Mucosa of gallbladder (tissue), 1 donor: ENCODE measurements at regions not wholly inside any gene's neighbourhood (a gene's known extent, or its start where the extent isn't known, plus 50 kb on each side); places are given as distances from the start of the nearest gene placed in this dataset.
"Not testable (repeated sequence)": the region's sequence is repeated elsewhere in the genome, so short reads cannot be mapped to it uniquely, and the experiment has no call there.

Source experiments
- DNase-seq: peaks from one replicate; pipeline ENCODE4 v3.0.0-alpha.2; 2020; ENCODE audit warnings: low spot score
- donor health status: DM: no; HTN: no; CAD: no.

DNA sequence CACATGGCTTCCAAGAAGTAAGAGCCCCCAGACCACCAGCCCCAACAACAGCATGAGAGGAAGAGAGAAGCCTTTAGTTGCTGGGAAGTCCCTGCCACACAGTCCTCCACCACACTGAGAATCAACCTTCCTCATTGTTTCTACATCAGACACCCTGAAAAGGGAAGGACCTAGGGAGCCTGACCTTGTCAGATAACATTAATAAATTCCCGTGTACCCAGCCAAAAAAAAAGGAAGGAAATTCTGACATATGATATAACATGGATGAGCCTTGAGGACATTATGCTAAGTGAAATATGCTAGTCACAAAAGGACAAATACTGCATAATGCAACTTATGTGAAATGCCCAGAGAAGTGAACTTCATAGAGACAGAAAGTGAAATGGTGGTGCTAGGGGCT is 65.6 kb upstream of the ARHGAP29 start:
- no peak for DNase-seq

DNA sequence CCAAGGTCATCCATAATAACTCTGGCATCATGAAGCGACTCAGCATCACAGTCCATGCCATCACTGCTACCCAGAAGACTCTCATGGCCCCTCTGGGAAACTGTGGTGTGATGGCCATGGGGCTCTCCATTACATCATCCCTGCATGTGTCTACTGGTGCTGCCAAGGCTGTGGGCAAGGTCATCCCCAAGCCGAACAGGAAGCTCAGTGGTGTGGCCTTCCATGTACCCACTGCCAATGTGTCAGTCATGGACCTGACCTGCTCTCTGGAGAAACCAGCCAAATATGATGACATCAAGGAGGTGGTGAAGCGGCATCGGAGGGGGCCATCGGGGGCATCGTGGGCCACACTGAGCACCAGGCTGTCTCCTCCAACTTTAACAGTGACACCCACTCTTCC is 65.1 kb upstream of the ARHGAP29 start:
- DNase-seq = no peak

DNA sequence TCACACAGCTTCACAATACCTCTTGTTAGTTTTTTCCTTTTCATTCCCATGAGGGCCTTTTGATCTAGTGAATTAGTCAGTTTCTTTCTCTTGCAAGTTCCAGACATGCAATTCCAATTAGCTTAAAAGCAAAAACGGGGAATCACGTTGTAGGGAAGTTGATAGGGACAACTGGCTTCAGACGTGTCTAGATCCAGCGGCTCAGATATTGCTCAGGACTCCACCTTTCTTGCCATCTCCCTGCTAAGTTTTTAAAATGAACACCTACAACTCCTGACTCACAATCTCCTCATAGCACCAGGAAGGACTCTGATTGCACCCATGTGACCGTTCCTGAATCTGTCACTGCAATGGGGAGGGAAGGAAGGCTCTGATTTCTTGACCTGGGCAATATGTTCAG is 63.8 kb upstream of the ARHGAP29 start:
- DNase-seq = no peak

DNA sequence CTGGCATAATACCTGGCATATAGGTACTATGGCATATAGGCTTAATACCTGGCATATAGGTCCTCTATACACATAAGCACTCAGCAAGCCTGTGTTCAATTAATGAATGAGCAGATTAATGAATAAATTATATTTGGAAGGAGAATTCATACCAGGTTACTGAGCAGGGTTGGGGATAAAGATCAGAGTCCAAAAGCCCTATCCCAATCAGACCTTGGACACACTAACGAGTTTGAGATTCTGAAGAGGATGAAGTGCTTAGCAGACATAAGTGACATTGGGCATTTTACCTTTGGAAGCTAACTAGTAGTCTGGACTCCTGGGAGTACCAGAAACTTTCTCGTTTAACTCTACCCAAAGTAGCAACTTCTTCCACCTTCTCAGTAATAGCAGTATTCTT is 63.3 kb upstream of the ARHGAP29 start:
- DNase-seq = no peak

DNA sequence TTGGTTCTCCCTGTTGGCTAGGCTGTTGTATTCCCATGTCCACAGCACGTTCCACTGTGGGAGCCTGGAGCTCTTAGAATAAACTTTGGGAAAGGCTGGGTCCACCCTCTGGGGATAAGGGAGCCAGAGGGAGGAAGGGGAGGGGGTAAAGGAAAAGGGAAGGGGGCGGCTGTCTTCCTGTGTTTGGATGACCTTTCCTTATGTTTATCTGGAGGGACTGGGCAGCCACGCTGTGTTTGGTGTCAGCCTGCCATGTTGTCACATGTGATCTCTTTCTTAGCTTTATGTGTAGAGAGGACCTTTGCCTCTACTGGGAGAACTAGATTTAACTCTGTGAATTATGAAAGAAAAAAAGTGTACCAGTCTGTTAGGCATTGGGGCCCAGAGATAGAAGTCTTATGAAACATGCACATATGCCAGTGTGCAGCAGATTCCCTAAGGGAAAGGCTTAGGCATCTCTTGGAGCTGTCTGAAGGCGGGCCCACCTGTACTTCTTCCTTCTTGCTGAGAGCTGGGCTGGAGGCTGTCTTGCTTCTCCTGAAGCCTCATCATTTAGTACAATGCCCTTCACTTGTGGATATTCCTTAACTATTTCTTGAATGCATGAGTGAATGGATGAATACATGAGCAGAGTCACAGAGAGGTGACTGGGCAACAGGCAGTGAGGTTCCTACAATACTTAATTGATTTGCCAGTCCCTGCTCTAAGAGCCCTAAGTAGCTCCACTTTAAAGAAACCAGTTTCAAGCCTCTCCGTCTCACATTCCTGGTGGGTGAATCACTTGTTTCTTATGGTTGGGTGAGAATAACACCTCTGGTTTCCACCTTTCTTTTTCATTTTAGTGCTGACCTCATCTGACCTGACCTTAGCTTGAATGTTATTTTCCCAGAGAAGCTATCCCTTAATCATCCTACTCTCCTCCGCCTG is 62.5 kb upstream of the ARHGAP29 start:
- DNase-seq = no peak

GRCh38 chr1:94298861-94299260 is 61.5 kb upstream of the ARHGAP29 start:
- no peak for DNase-seq

DNA sequence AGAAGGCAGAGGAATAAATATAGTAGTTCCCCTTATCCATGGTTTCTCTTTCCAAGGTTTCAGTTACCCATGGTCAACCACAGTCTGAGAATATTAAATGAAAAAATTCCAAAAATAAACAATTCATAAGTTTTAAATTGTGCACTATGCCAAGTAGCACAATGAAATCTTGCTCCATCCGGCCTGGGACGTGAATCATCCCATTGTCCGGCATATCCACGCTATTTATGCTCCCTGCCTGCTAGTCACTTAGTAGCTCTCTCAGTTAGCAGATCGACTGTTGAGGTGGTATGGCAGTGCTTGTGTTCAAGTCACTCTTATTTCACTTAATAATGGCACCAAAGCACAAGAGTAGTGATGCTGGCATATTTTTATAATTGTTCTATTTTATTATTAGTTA is 58.6 kb upstream of the ARHGAP29 start:
- DNase-seq = no peak

- not testable (repeated sequence) for DNase-seq
Measured at GRCh38 chr1:94292978-94293377, 55.6 kb upstream of the ARHGAP29 start.

- DNase-seq = not testable (repeated sequence)
Measured at GRCh38 chr1:94289244-94289643, 51.9 kb upstream of the ARHGAP29 start.
